Activated CD4-positive, alpha-beta T cell treated with anti-CD3 and anti-CD28 coated beads, Interleukin-2, amount 50 U/mL, for 1 hour (primary cell): ENCODE measurements at regions not wholly inside any gene's neighbourhood (a gene's known extent, or its start where the extent isn't known, plus 50 kb on each side); places are given as distances from the start of the nearest gene placed in this dataset.

Source experiments
- DNase-seq: peaks from one replicate; pipeline ENCODE4 v3.0.0-alpha.2; 2020

GRCh38 chr4:26020881-26021280 lies 106.9 kb downstream of the SMIM20 start:
- no peak for DNase-seq

- no peak for DNase-seq
These were observed 107.7 kb downstream of the SMIM20 start for GRCh38 chr4:26021417-26022345.

- DNase-seq = no peak
These were observed 108.6 kb downstream of the SMIM20 start for GRCh38 chr4:26022346-26023202.

GRCh38 chr4:26023203-26023972 lies 109.4 kb downstream of the SMIM20 start:
- DNase-seq = no peak

- DNase-seq = no peak
These were observed 110.1 kb downstream of the SMIM20 start for GRCh38 chr4:26024079-26024478.

GRCh38 chr4:26028133-26028792 lies 114.2 kb downstream of the SMIM20 start:
- DNase-seq = no peak

- DNase-seq = peak; percentile 54
These were observed 115.0 kb downstream of the SMIM20 start for GRCh38 chr4:26028793-26029567.

GRCh38 chr4:26029568-26030131 lies 115.6 kb downstream of the SMIM20 start:
- no peak for DNase-seq

- no peak for DNase-seq
These were observed 116.2 kb downstream of the SMIM20 start for GRCh38 chr4:26030260-26030667.

GRCh38 chr4:26030780-26031179 lies 116.8 kb downstream of the SMIM20 start:
- DNase-seq = no peak

- no peak for DNase-seq
These were observed 117.7 kb downstream of the SMIM20 start for GRCh38 chr4:26031704-26032103.

GRCh38 chr4:26032142-26032541 lies 118.1 kb downstream of the SMIM20 start:
- DNase-seq = no peak

GRCh38 chr4:26032630-26033317 lies 118.8 kb downstream of the SMIM20 start:
- DNase-seq = no peak

- DNase-seq = no peak
These were observed 119.4 kb downstream of the SMIM20 start for GRCh38 chr4:26033389-26033788.

- no peak for DNase-seq
These were observed 120.8 kb downstream of the SMIM20 start for GRCh38 chr4:26034849-26035248.

GRCh38 chr4:26035921-26036320 lies 121.9 kb downstream of the SMIM20 start:
- DNase-seq = no peak

- no peak for DNase-seq
These were observed 125.8 kb downstream of the SMIM20 start for GRCh38 chr4:26039639-26040359.

- no peak for DNase-seq
These were observed 130.5 kb downstream of the SMIM20 start for GRCh38 chr4:26044524-26044923.

GRCh38 chr4:26044983-26045382 lies 131.0 kb downstream of the SMIM20 start:
- DNase-seq = no peak

GRCh38 chr4:26047795-26048194 lies 133.8 kb downstream of the SMIM20 start:
- no peak for DNase-seq
